GM23248 (cell line): ENCODE measurements at regions not wholly inside any gene's neighbourhood (a gene's known extent, or its start where the extent isn't known, plus 50 kb on each side); places are given as distances from the start of the nearest gene placed in this dataset.

ENCODE experiments used
- DNase-seq: peaks from one replicate; pipeline ENCODE4 v3.0.0-alpha.2; 2015
- H2AFZ ChIP-seq: fragments of 200-600 bp; sonication (generic); 2 replicates; pipeline ENCODE4 v1.6.1; 2016; ENCODE audit warnings: antibody characterized with exemption
- H3F3A ChIP-seq: fragments of 200-600 bp; sonication (generic); 2 replicates; pipeline ENCODE4 v1.6.1; 2016; ENCODE audit warnings: mild to moderate bottlenecking, antibody characterized with exemption, mixed run types; ENCODE audit not compliant: insufficient read depth
- H3K27ac ChIP-seq: fragments of 200-600 bp; sonication (generic); 2 replicates; pipeline ENCODE4 v1.5.1; 2016; ENCODE audit warnings: mild to moderate bottlenecking
- H3K27me3 ChIP-seq: fragments of 200-600 bp; sonication (generic); replicated peaks from 2 replicates; pipeline ENCODE4 v1.6.1; 2016; ENCODE audit warnings: mild to moderate bottlenecking; ENCODE audit not compliant: insufficient read depth
- H3K36me3 ChIP-seq: fragments of 200-600 bp; sonication (generic); 2 replicates; pipeline ENCODE4 v1.6.1; 2016; ENCODE audit warnings: low read depth, mild to moderate bottlenecking
- H3K4me1 ChIP-seq: fragments of 200-600 bp; sonication (generic); 2 replicates; pipeline ENCODE4 v1.6.1; 2016; ENCODE audit warnings: mild to moderate bottlenecking; ENCODE audit not compliant: insufficient read depth
- H3K4me2 ChIP-seq: fragments of 200-600 bp; sonication (generic); one replicate; pipeline ENCODE4 v1.6.1; 2016; ENCODE audit warnings: mild to moderate bottlenecking; ENCODE audit not compliant: unreplicated experiment
- H3K4me3 ChIP-seq: fragments of 200-600 bp; sonication (generic); 2 replicates; pipeline ENCODE4 v1.5.1; 2016; ENCODE audit warnings: mild to moderate bottlenecking
- H3K79me2 ChIP-seq: fragments of 200-600 bp; sonication (generic); 2 replicates; pipeline ENCODE4 v1.6.1; 2016; ENCODE audit warnings: mild to moderate bottlenecking; ENCODE audit not compliant: insufficient read depth
- H3K9ac ChIP-seq: fragments of 200-600 bp; sonication (generic); 2 replicates; pipeline ENCODE4 v1.6.1; 2016; ENCODE audit warnings: mild to moderate bottlenecking
- H3K9me2 ChIP-seq: fragments of 200-600 bp; sonication (generic); 2 replicates; pipeline ENCODE4 v1.6.1; 2016; ENCODE audit warnings: mixed run types, mild to moderate bottlenecking, moderate library complexity; ENCODE audit not compliant: insufficient read depth
- H3K9me3 ChIP-seq: fragments of 200-600 bp; sonication (generic); one replicate; pipeline ENCODE4 v1.6.1; 2017; ENCODE audit warnings: low read depth
- H4K20me1 ChIP-seq: fragments of 200-600 bp; sonication (generic); 2 replicates; pipeline ENCODE4 v1.6.0; 2016; ENCODE audit not compliant: insufficient read depth
- EZH2 ChIP-seq: fragments of 200-600 bp; sonication (generic); IDR thresholded peaks from 2 replicates; pipeline ENCODE4 v1.6.1; 2018; ENCODE audit warnings: antibody characterized with exemption, mild to moderate bottlenecking; ENCODE audit not compliant: insufficient read depth, poor library complexity, severe bottlenecking
- EZH2phosphoT487 ChIP-seq: fragments of 200-600 bp; sonication (generic); IDR thresholded peaks from 2 replicates; pipeline ENCODE4 v1.6.1; 2018; ENCODE audit warnings: antibody characterized with exemption, moderate library complexity, mild to moderate bottlenecking, low read depth; ENCODE audit not compliant: insufficient read depth
- WGBS, 2 experiments: methylation state at CpG; one replicate each; pipeline ENCODE4 v1.1.6; 2015 to 2017; ENCODE audit warnings: low lambda C conversion rate in 2 of 2, low coverage in 1 of 2; ENCODE audit errors: missing lambda C conversion rate in 2 of 2; 5-methylcytosine and 5-hydroxymethylcytosine counted together
- in situ Hi-C: fragments of 300-500 bp; cut with MboI; formaldehyde crosslinking; loops from 2 replicates; pipeline ENCODE4 v1.15.0; 2020

GRCh38 chr4:62717154-62717553, 1517.0 kb downstream of the ADGRL3 start:
- in situ Hi-C loops = no loop called here

DNA sequence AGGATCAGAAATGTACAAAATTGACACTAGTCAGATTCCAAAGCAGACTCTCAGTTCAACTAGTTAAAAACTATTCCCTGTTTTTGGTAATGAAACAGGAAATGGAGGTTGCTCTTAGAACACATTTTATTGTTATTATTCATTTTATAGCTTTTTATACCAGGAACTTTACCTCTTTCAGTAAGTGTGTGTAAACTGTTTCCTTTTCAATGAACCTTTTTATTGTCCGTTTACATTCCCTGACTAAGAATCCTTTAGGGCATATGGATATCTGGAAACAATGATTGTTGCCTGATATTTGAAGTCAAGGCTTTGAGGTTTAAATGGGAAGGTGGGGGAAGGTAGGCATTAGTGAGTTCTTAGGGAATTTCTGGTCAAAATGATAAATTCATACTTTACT, 1511.4 kb downstream of the ADGRL3 start:
- Histone ChIP-seq H3K27ac (no peak overlapping the region), H3K79me2 (no peaks in the 10 kb centered on the region), H4K20me1 (no peaks in the 10 kb centered on the region), H3K27me3 (no peaks in the 10 kb centered on the region), H3F3A (no peaks in the 10 kb centered on the region), H3K9ac (no peak overlapping the region), H3K9me3 (no peaks in the 10 kb centered on the region), H3K36me3 (no peaks in the 10 kb centered on the region), H3K9me2 (no peaks in the 10 kb centered on the region), H3K4me1 (no peaks in the 10 kb centered on the region), H3K4me2 (no peak overlapping the region), H3K4me3 (no peak overlapping the region), H2AFZ (no peak overlapping the region)
- in situ Hi-C loops = no loop called here
- TF ChIP-seq EZH2phosphoT487 (no peak), EZH2 (no peak)
- 3 to 16% methylated on average over 1 of the region's 1 CpG for WGBS, 2 experiments
- DNase-seq = no peak

More at GRCh38 chr4:62717154-62717553, 1517.0 kb downstream of the ADGRL3 start:
- Histone ChIP-seq H3K27me3 (no peaks in the 10 kb centered on the region), H3F3A (no peaks in the 10 kb centered on the region), H3K9me3 (no peaks in the 10 kb centered on the region), H3K4me1 (no peaks in the 10 kb centered on the region), H3K36me3 (no peaks in the 10 kb centered on the region), H3K9ac (no peak overlapping the region), H3K27ac (no peak overlapping the region), H3K79me2 (no peaks in the 10 kb centered on the region), H3K4me2 (no peak overlapping the region), H4K20me1 (no peaks in the 10 kb centered on the region), H3K9me2 (no peaks in the 10 kb centered on the region), H3K4me3 (no peak overlapping the region), H2AFZ (no peak overlapping the region)
- DNase-seq = no peak
- TF ChIP-seq EZH2 (no peak), EZH2phosphoT487 (no peak)
- whole genome bisulfite sequencing, 2 experiments = 0% methylated on average over 2 of the region's 2 CpGs

DNA sequence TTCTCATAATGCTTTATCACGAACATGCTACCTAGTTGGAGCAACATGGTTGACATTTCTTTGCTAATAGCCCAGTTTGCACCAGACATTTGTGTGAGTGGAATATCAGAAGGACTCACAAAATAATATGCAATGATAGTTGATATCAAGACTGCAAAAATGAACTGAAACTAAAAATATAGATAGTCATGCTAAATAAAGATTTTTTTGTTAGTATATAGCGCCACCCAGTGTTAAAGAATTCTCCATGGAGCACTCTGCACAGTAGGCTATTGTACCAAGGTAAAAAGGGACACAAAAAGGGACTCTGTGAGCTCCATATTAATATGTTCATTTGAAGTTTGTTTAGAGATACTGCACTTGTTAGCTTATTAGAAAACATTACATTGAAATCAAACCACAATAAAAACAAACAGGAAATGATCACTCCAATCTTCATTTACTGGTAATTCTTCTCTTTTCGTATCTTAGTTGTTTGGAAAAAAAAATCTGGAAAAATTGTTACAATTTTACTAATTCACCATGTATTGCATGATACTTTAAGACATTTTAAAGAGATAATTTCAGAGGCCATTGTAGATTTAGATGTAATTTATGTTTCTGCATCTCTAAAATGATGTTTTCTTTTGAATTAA, 1509.6 kb downstream of the ADGRL3 start:
- no peaks in the 10 kb centered on the region for H3K79me2 ChIP-seq
- H4K20me1 ChIP-seq = no peaks in the 10 kb centered on the region
- H3K4me1 ChIP-seq = no peaks in the 10 kb centered on the region
- WGBS, 2 experiments = 3 to 12% methylated on average over 3 of the region's 3 CpGs
- no peaks in the 10 kb centered on the region for H3F3A ChIP-seq
- DNase-seq = peak; percentile 9
- TF ChIP-seq EZH2phosphoT487 = no peak
- TF ChIP-seq EZH2 = no peak
- H3K27ac ChIP-seq = no peak overlapping the region
- in situ Hi-C loops = no loop called here
- no peak overlapping the region for H2AFZ ChIP-seq
- H3K4me2 ChIP-seq = no peak overlapping the region
- no peaks in the 10 kb centered on the region for H3K9me2 ChIP-seq
- H3K9me3 ChIP-seq = no peaks in the 10 kb centered on the region
- no peaks in the 10 kb centered on the region for H3K36me3 ChIP-seq
- no peak overlapping the region for H3K9ac ChIP-seq
- H3K27me3 ChIP-seq = no peaks in the 10 kb centered on the region
- no peak overlapping the region for H3K4me3 ChIP-seq

- no peak for DNase-seq
- no peak overlapping the region for H3K4me3 ChIP-seq
- no peaks in the 10 kb centered on the region for H3K9me2 ChIP-seq
- no peaks in the 10 kb centered on the region for H3K27me3 ChIP-seq
- no peaks in the 10 kb centered on the region for H3K4me1 ChIP-seq
- WGBS, 2 experiments = 44 to 53% methylated on average over 2 of the region's 2 CpGs
- no peaks in the 10 kb centered on the region for H3K9me3 ChIP-seq
- no peak overlapping the region for H3K9ac ChIP-seq
- H4K20me1 ChIP-seq = no peaks in the 10 kb centered on the region
- H3K4me2 ChIP-seq = no peak overlapping the region
- H3K27ac ChIP-seq = no peak overlapping the region
- no peak overlapping the region for H2AFZ ChIP-seq
- no peaks in the 10 kb centered on the region for H3K79me2 ChIP-seq
- no peak for TF ChIP-seq EZH2
- TF ChIP-seq EZH2phosphoT487 = no peak
- H3K36me3 ChIP-seq = no peaks in the 10 kb centered on the region
- in situ Hi-C loops = no loop called here
- no peaks in the 10 kb centered on the region for H3F3A ChIP-seq
These were observed 1506.3 kb downstream of the ADGRL3 start for GRCh38 chr4:62706423-62706822.
